GM19025 (cell line): ENCODE measurements at regions not wholly inside any gene's neighbourhood (a gene's known extent, or its start where the extent isn't known, plus 50 kb on each side); places are given as distances from the start of the nearest gene placed in this dataset.
"Not testable (repeated sequence)": the region's sequence is repeated elsewhere in the genome, so short reads cannot be mapped to it uniquely, and the experiment has no call there.

ENCODE experiments used
- ATAC-seq: cut with Tn5 transposase; IDR thresholded peaks from one replicate; pipeline ENCODE4 v1.9.1; 2021; ENCODE audit warnings: mild to moderate bottlenecking, low read depth, moderate library complexity; ENCODE audit not compliant: unreplicated experiment

DNA sequence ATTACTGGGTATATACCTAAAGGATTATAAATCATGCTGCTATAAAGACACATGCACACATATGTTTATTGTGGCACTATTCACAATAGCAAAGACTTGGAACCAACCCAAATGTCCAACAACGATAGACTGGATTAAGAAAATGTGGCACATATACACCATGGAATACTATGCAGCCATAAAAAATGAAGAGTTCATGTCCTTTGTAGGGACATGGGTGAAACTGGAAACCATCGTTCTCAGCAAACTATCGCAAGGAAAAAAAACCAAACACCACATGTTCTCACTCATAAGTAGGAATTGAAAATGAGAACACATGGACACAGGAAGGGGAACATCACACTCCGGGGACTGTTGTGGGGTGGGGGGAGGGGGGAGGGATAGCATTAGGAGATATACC lies 125.3 kb upstream of the PJA2 start:
- ATAC-seq = not testable (repeated sequence)

DNA sequence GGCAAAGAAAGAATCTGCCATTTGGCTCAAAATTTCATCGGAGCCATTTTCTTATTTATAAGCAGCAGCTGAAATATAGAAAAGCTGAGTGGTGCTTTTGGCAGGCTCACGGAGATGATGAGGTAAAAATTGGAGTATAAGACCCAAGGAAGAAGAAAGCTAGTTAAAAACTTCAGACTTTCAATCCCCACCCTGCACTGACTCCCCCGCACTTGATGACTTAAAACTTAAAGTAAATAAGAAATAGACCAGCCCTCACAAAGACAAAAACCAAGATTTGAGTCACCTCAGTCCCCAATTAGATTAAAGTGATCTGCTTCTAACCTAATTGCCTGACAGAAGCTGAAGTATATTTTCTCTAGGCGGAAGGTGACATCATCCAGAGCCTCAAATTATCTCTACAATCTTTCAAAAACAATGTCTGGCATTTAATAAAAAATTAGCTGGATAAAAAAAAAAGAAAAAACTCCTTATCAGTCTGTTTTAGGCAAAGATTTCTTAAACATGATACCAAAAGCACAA lies 124.0 kb upstream of the PJA2 start:
- ATAC-seq = no peak

DNA sequence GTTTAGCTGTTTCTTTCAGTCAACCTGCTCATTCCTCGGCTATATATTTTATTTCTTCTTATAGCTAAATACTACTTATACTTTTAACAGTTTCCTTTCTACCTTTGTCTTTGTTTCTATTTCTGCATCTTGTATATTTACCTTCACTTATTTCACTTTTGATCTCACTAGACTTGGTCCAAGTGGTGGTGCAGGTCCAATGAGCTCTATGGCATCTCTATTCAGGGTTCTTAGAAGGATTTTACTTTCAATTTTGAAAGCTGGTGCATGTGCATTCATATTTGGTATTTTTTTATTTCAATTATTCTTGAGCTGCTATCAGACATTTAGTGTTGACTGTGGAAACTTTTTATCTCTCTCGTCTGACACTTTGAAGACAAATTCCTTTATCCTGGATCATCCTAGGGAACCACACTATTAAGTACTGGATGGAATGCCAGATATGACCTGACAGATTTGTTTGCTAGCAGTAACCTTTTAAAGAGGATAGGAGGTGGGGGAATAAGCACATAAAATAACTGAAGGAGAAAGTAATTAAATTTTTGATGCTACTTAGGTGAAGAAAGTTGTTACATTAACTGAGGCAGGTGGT lies 123.1 kb upstream of the PJA2 start:
- no peak for ATAC-seq

DNA sequence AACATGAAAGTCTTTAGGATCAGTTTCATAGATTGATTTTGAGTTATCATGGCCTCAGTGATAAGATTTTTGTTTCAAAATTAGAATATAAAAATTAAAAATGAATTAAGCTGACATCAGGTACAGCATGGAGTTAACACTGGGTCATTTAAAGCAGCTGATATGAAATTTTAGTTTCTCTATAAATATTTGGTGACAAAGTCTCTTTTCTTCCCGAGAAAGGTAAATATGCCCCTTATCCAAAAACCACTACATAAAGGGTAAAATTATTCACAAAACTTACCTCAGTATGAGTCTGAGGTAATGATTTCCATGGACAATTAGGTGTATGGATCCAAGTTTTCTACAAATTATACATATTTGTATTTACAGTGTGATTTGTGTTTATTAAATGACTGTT lies 121.5 kb upstream of the PJA2 start:
- ATAC-seq = no peak

DNA sequence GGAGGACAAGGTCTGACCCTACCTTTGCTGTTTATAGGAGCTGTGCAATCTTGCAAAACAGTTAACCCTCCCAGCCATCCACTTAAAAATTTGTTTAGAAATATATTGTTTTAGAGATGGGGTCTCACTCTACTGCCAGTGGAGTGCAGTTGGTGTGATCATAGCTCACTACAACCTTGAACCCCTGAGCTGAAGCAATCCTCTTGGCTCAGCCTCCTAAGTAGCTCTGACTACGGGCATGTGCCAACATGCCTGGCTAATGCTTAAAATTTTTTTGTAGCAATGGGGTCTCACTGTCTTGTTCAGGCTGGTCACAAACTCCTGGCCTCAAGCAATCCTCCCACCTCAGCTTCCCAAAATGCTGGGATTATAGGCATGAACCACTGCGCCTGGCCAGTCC lies 120.2 kb upstream of the PJA2 start:
- no peak for ATAC-seq

DNA sequence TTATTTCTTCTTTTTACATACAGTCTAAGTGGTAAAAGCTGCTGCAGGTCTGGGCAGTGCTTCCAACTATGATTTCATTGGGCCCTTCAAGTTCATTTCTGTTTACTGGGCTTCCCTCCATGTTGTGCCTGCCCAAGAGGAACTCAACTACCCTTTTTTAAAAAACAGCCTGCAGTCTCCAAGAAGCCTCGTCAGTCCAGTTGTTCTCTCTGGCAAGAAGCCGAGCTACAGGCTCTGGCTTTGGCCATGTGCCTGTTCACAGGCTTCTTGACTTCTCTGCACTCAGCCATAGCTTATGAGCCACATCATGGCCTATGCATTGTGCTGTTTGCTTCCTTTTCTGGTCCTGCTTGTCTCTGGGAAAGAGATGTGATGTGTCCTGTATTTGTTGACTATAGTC lies 119.7 kb upstream of the PJA2 start:
- no peak for ATAC-seq

DNA sequence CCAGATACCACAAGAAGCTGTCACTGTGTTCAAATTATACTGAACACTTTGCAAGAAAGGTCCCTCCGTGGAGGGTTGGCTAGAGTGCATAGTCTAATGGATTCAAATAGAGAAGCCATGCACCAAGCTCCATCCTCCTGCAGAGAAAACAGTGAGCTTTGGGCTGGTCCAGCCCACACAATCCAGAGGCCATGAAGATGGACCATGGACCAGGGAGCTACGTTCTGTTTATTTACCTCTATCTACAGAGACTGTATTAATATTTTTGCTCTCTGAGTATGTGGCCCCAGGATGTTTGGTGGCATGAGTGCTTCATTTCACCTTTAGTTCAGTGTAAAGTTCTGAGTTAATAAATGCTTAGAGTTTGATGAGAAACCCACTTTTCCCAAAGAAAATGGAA lies 114.8 kb upstream of the PJA2 start:
- no peak for ATAC-seq

DNA sequence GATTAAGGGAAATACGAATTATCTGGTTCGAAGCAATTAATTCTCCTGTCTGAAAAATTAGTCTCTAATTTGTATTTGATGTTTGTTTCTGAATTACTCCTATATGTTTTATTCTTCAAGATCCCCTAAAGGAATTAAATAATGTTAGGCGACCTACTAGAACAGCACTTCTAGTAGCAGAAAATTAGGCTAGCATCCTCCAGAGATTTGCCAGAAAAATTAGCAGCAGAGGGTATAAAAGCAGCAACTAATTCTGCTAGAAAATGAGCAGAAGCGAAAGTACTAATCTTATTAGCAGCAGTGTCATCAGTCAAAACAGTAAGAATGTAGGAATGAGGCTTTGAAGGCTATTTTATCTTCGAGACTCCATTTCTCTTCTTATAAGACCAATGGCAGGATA lies 114.3 kb upstream of the PJA2 start:
- no peak for ATAC-seq

DNA sequence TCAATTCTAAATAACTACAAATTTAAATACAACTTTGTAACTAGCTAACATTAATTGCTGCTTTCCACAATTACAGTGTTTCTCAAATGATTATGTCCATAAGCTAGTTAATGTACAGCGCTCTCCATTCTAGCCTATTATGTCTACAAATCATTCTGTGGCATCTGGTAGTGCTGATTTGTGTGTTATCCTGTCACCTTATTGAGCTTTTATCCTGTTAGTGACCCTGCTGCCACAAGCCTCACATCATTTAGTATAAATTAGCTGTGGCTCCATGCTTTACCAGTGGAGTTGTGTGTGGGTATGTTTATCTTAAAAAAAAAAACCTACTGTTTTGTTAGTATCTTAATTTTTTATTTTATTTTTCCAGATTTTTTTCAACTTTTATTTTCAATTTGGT lies 112.6 kb upstream of the PJA2 start:
- ATAC-seq = no peak

DNA sequence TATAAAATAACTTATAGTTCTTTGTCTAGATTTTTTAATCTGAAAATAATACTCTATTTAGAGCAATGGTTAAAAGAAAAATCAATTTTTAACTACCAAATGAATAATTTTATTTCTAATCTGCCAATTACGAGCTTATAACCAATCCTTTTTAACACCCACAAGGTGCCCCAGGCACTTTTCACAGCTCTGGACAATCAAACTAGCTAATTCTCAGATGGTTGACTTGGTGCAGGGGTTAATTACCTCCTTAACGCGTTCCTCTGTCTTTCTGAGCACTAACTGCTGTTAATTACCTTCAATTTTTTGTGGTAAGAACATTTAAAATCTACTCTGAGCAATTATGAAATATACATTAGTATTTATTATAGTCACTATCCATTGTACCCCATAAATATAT lies 109.6 kb upstream of the PJA2 start:
- no peak for ATAC-seq

DNA sequence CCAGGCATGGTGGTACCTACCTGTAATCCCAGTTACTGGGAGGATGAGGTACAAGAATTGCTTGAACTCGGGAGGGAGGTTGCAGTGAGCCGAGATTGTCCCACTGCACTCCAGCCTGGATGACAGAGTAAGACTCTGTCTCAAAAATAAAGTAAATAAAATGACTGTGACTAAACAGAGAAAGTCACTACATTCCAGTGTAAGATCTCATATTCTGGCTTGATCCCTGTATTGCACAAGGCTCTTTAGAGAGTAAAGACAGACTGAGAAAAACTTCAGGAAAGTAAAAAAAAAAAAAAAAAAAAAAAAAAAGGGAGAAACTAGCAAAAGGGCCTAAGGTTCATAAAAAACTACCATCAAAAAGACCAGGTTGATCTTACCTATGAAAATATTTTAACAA lies 106.6 kb upstream of the PJA2 start:
- no peak for ATAC-seq

DNA sequence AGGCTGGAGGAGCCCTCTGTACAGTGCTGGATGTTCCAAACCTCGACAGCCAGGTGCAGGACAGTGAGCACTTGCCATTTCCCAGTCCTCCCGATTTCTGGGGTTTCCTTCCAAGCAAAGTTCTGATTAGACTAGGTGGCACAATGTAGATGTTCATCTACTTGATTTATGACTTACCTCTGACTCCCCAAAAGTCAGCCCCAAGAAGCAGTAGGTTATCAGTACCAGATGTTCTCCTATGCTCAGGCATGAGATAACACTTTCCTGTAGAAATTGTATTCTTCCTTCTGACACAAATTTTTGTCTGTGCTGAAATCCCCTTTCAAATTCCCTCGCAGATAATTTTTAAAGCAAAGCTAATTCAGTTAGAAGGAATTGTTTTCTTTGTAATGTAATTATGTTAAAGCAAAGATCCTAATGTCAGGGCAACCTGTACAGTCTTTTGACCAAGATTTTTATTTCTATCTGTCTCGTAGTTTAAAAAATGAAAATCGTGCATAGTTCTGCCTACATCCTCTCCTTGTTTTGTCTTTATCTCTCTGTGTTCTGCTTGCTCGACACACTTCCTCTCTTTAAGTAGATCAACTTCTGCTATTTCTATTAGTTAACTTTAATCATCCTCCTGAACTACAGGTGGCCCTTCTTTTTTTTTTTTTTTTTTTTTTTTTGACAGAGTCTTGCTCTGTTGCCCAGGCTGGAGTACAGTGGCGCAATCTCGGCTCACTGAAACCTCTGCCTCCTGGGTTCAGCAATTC lies 102.4 kb upstream of the PJA2 start:
- ATAC-seq = no peak

DNA sequence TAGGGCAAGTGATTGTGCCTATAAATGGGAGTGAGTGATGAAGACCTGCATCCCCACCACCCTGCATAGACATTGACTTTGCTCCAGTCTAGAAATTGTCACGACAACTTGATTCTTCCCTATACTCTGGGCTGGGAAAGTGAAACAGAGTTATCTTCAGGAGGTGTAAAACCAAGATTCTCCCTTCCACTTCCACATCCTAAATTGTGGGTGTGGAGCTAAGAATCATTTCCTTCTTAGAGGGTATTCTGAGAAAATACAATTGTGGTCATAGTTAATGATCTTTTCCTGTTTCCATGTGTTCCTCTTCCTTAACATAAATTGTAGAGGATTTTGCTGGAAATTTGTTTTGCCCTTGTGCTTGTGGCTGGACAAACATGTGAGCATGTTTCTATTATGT lies 96.8 kb upstream of the PJA2 start:
- ATAC-seq = no peak

DNA sequence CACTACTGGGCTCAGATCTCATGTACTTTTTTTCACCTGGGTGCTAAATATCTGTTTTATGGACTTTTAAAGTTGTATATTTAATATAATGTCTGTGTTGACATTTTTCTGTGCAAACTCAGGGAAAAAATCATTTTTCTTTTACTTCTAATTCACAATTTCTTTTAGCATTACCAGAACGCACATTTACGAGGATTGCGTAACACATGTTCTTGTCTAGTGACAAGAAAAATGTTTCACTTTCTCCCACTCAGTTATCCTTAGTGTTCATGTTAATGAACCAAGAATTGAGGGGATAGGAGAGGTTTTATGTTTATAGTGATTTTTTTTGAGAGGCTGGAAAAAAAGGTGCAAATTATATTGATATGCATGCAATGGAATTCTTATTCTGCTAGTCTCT lies 86.3 kb upstream of the PJA2 start:
- ATAC-seq = no peak

DNA sequence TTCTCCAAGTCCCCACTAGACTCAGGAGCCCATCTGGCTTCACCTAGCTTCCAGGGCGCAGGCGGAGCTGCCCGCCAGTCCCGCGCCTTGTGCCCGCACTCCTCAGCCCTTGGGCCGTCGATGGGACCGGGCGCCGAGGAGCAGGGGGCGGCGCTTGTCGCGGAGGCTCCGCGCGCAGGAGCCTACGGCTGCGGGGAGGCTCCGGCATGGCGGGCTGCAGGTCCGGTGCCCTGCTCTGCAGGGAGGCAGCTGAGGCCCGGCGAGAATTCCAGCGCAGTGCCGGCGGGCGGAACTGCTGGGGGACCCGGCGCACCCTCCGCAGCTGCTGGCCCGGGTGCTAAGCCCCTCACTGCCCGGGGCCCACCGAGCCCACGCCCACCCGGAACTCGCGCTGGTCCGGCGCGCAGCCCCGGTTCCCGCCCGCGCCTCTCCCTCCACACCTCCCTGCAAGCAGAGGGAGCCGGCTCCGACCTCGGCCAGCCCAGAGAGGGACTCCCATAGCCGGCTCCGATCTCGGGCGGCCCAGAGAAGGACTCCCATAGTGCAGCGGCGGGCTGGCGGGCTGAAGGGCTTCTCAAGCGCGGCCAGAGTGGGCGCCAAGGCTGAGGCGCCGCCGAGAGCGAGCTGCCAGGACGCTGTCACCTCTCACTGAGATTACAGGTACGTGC lies 78.1 kb upstream of the PJA2 start:
- no peak for ATAC-seq

DNA sequence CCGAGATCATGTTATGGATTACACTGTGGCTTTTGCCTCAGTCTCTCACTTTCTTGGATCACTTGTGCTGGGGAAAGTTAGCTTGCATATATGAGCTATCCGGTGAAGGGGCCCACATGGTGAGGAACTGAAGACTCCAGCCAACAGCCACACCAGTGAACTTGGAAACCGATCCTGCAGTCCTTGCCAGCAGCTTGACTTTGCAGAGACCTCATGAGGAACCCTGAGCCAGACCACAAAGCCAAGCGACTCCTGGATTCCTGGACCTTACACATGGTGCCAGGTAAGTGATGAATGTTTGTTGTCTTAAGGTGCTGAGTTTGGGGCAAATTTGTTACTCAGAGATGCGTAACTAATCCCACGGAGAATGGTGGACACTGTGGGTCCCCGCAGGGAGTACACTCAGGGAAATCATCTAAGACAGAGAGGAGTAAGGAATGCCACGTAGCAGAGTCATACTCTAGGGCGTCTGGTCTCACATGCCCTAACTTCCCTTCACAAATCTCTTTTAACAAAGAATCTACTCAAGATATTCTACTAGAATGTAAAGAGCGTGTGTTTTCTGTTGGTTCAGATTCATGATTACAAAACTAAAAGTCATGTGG lies 76.5 kb upstream of the PJA2 start:
- ATAC-seq = no peak

DNA sequence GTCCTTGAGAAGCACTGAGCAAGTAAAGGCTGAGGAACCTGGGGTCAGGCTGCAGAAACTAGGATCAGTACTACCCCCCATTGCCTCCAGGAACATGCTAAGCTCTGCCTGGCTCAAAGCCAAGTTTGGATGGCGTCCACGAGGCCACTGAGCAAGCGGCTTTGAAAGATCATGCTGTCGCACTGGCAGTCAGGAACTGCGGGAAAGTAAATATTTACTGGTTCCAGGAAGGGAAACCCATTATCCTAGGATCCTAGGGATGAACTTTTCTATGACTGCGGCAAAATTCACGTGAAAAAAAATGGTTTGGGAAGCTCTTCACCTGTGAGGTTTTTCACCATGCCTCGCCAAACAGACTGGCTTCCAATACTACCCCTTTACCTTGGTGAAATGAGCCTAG lies 75.3 kb upstream of the PJA2 start:
- no peak for ATAC-seq

DNA sequence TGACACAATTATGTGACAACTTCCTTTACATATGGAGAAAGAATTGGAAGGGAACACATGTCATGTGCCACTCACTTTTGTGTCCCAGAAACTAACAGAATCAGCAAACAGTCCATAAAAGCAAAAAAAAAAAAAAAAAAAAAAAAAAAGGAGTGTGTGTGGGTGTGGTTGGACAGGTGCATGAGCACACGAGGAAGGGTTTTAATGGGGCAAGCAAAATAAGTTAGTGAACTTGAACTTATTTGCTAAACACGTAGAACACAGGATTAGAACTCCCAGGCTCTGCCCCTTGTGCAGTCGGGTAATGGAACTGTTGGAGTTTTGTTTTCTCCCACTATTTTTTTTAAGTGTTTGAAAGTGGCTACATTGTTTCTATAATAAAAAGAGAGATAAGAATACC lies 74.8 kb upstream of the PJA2 start:
- ATAC-seq = no peak

DNA sequence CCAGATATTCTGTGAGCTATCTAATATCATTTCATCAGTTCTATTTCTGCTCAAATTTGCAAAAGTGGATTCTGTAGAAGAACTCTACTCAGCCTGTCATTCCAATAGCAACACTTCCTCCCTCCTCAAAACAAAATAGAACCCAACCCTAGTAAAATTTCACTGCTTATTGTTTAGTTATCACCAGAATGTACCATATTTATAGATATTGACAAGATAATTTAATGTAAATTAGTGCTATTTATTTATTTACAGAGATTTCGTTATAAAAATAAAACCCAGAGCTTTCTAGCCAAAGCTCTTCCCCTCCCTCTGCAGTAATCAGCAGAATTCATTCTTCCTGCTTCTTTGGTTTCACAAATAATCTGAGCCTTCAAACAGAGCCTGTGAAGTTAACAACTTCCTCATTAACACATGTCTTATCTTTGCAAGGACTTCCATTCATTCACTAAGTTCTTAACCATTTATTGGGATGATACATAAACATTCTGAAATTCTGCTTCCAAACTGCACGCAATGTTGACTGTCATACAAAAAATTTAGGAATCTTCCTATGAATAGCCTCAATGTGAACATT lies 73.7 kb upstream of the PJA2 start:
- ATAC-seq = no peak

DNA sequence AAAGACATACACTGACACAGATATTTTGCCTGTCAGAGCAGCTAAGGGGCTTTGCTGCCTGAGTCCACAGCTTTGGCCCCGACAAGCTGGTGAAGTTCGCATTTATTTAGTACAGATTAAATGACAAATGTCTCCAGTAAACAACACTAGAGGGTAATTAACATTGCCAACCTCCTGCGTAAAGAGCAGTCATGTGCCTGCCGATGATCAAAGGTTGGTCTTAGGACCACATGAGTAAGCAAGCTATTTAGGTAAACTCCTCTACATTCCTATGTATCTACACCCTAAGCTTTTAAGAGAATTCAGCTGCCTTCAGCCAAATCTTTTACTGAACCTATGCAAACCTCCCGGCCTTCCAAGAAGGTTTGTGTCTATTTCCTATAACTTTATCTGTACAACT lies 73.0 kb upstream of the PJA2 start:
- no peak for ATAC-seq

DNA sequence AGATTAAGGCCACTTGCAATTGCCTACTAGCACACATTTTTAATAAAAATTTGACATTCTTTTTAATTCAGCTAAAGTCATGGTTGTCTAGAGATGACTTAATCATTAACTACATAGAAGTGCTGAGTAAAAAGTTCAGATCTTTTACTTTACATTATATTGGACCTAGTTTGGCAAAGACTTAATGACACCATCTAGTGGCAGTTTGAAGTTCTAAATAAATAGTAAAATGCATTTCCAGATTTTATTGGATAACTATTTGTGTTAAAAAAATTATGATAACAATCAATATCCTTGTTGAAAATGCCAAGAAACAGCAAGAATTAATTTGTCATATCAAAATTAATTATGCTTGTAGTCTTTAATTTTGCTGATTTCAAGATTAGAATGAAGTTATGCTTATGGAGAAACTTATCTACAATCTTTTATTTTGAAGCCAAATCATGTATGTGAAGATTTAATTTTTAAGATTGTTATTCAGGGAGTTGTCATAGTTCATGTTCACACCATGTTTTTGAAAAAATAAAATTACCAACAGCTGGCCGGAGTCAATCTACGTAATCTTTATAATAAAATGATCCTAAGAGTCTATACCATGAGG lies 69.6 kb upstream of the PJA2 start:
- no peak for ATAC-seq
